Astrocyte of the cerebellum (primary cell): ENCODE measurements at regions not wholly inside any gene's neighbourhood (a gene's known extent, or its start where the extent isn't known, plus 50 kb on each side); places are given as distances from the start of the nearest gene placed in this dataset.
A peak's percentile ranks its signal among the peaks of the same experiment; 100 is the strongest.

Experiments
- DNase-seq: peaks from one replicate; pipeline ENCODE4 v3.0.0-alpha.2; 2011; ENCODE audit warnings: low read depth
- H3K4me3 ChIP-seq: 2 replicates; pipeline ENCODE4 v1.5.1; 2011; ENCODE audit warnings: mild to moderate bottlenecking, low read depth, low read length, moderate library complexity
- CTCF ChIP-seq: IDR thresholded peaks from 2 replicates; pipeline ENCODE4 v1.5.1; 2012; ENCODE audit warnings: low read length, low read depth, moderate library complexity, mild to moderate bottlenecking; ENCODE audit errors: missing control alignments
- in situ Hi-C: cut with HindIII; loops from 2 replicates; pipeline ENCODE4 v1.10.0; 2017; ENCODE audit warnings: low sequenced_read_pairs

- no peak for DNase-seq
- TF ChIP-seq CTCF, result no peak
- no peak overlapping the region for H3K4me3 ChIP-seq
- in situ Hi-C loops, result no loop called here
Observed at GRCh38 chr3:177524742-177525141, 327.5 kb upstream of the TBL1XR1 start.

GRCh38 chr3:177525414-177525813 is 328.1 kb upstream of the TBL1XR1 start:
- no peak for DNase-seq
- H3K4me3 ChIP-seq, result no peak overlapping the region
- no peak for TF ChIP-seq CTCF
- in situ Hi-C loops, result no loop called here

GRCh38 chr3:177525987-177526712 is 328.9 kb upstream of the TBL1XR1 start:
- DNase-seq, result peak; percentile 91
- TF ChIP-seq CTCF, result no peak
- in situ Hi-C loops, result no loop called here
- no peak overlapping the region for H3K4me3 ChIP-seq

- H3K4me3 ChIP-seq, result no peak overlapping the region
- TF ChIP-seq CTCF, result no peak
- no peak for DNase-seq
- in situ Hi-C loops, result no loop called here
Observed at GRCh38 chr3:177527182-177527581, 329.9 kb upstream of the TBL1XR1 start.

- DNase-seq, result no peak
- no peak for TF ChIP-seq CTCF
- no peak overlapping the region for H3K4me3 ChIP-seq
- in situ Hi-C loops, result no loop called here
Observed at GRCh38 chr3:177528306-177529070, 331.2 kb upstream of the TBL1XR1 start.

DNA sequence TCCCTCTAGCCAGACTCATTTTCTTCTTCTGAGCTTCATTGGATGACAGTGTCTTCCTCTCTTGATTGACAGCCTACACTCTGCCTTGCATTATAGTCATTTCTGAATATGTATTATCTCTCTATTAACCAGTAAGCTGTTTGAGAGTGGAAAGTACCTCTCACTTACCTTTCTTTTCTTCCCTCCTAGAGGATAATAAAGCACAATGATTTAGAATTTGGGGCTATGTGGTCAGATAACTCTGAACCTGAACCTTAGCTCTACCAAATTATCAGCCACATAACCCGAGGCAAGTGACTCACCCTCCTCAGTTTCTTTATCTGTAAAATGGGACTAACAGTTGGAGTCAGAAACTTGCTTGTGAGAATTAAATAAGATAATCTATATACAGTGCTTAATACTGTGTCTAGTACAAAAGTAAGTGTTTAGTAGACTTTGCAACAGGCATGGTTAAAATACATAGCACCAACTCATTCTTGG is 331.8 kb upstream of the TBL1XR1 start:
- H3K4me3 ChIP-seq, result no peak overlapping the region
- in situ Hi-C loops, result no loop called here
- TF ChIP-seq CTCF, result no peak
- DNase-seq, result no peak
